OCI-LY1 (cell line): ENCODE measurements at regions not wholly inside any gene's neighbourhood (a gene's known extent, or its start where the extent isn't known, plus 50 kb on each side); places are given as distances from the start of the nearest gene placed in this dataset.
"Not testable (repeated sequence)": the region's sequence is repeated elsewhere in the genome, so short reads cannot be mapped to it uniquely, and the experiment has no call there.

ENCODE experiments used
- EZH2 ChIP-seq: fragments of 200-600 bp; sonication (generic), shearing (Covaris generic); IDR thresholded peaks from 2 replicates; pipeline ENCODE4 v1.8.0; 2017; ENCODE audit warnings: borderline replicate concordance, mixed run types, mild to moderate bottlenecking, antibody characterized with exemption, low read length, moderate library complexity, mixed read lengths
- TF ChIP-seq, protein P1 (sequence below): fragments of 200-600 bp; sonication (generic), shearing (Covaris generic); IDR thresholded peaks from 2 replicates; pipeline ENCODE4 v1.5.1; 2017; ENCODE audit warnings: mild to moderate bottlenecking, antibody characterized with exemption, low read length, moderate library complexity, mixed read lengths

DNA sequence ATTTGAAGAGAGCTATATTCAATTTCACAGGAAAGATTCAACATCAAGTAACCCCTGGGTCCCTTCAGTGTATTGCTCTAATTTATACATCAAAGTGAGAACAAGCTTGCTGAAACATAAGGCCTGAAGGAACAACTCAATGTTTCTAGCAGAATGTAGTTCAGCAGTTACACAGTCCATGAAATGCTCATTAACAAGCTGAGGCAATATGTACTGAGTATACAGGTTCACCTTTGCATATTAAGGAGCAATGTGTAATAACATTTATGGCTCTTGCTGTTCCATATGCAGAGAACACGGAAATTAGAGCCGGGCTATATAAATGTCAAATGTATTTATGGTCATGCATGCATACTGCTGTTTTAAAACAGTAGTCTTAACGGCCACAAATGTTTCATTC, 338.5 kb downstream of the PCDH11X start:
- TF ChIP-seq, protein P1, sequence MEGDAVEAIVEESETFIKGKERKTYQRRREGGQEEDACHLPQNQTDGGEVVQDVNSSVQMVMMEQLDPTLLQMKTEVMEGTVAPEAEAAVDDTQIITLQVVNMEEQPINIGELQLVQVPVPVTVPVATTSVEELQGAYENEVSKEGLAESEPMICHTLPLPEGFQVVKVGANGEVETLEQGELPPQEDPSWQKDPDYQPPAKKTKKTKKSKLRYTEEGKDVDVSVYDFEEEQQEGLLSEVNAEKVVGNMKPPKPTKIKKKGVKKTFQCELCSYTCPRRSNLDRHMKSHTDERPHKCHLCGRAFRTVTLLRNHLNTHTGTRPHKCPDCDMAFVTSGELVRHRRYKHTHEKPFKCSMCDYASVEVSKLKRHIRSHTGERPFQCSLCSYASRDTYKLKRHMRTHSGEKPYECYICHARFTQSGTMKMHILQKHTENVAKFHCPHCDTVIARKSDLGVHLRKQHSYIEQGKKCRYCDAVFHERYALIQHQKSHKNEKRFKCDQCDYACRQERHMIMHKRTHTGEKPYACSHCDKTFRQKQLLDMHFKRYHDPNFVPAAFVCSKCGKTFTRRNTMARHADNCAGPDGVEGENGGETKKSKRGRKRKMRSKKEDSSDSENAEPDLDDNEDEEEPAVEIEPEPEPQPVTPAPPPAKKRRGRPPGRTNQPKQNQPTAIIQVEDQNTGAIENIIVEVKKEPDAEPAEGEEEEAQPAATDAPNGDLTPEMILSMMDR: not testable (repeated sequence)
- not testable (repeated sequence) for TF ChIP-seq EZH2
